CD4-positive, alpha-beta T cell (primary cell): ENCODE measurements at regions not wholly inside any gene's neighbourhood (a gene's known extent, or its start where the extent isn't known, plus 50 kb on each side); places are given as distances from the start of the nearest gene placed in this dataset.

ENCODE experiments used
- ATAC-seq: fragments of 200-7000 bp; cut with Tn5 transposase; one replicate; pipeline ENCODE4 v1.10.0; 2022; ENCODE audit warnings: mild to moderate bottlenecking; ENCODE audit not compliant: poor library complexity
- CTCF ChIA-PET: fragments of 350-600 bp; sonication (Branson Sonifier 250); formaldehyde crosslinking; loops from one replicate; lab custom pipeline; 2021; ENCODE audit warnings: antibody characterized with exemption, inconsistent platforms; lab: Charles Lee
- POLR2A ChIA-PET: fragments of 350-600 bp; sonication (Branson Sonifier 250); formaldehyde crosslinking; loops from one replicate; lab custom pipeline; 2021; ENCODE audit warnings: antibody characterized with exemption, inconsistent platforms; lab: Charles Lee
- DNase-seq, 14 experiments: peaks; one replicate each; pipeline ENCODE4 v3.0.0-alpha.2; 2013 to 2020; ENCODE audit warnings: mixed read lengths in 2 of 14
- H3K27ac ChIP-seq, 2 donors: one replicate each; pipeline versions ENCODE4 v1.5.1 to v1.7.0; 2013; ENCODE audit warnings: low read length in 2 of 2, low read depth in 1 of 2, mild to moderate bottlenecking in 1 of 2
- H3K27me3 ChIP-seq, 2 experiments: 1 replicate in 1 of 2; 2 replicates in 1 of 2; pipeline versions ENCODE4 v1.6.1 to v1.7.0; 2013; ENCODE audit warnings: low read length in 2 of 2, control low read depth in 1 of 2, mild to moderate bottlenecking in 1 of 2, moderate library complexity in 1 of 2; ENCODE audit not compliant: insufficient read depth in 2 of 2, control insufficient read depth in 1 of 2
- H3K36me3 ChIP-seq: one replicate; pipeline ENCODE4 v1.6.1; 2013; ENCODE audit warnings: low read length, control low read depth; ENCODE audit not compliant: insufficient read depth
- H3K4me1 ChIP-seq: one replicate; pipeline ENCODE4 v1.6.1; 2013; ENCODE audit warnings: low read length, control low read depth; ENCODE audit not compliant: insufficient read depth
- H3K4me3 ChIP-seq: one replicate; pipeline ENCODE4 v1.5.1; 2013; ENCODE audit warnings: mild to moderate bottlenecking, low read length, moderate library complexity
- H3K9me3 ChIP-seq, 2 experiments: 1 replicate in 1 of 2; 2 replicates in 1 of 2; pipeline versions ENCODE4 v1.6.1 to v1.7.0; 2013; ENCODE audit warnings: low read length in 2 of 2, mild to moderate bottlenecking in 2 of 2, control low read depth in 1 of 2, moderate library complexity in 1 of 2; ENCODE audit not compliant: control insufficient read depth in 1 of 2, insufficient read depth in 1 of 2
- H3K27ac Mint-ChIP-seq: one replicate; pipeline ENCODE4 v1.8.0; 2020; ENCODE audit warnings: mixed read lengths
- H3K27me3 Mint-ChIP-seq: one replicate; pipeline ENCODE4 v1.8.0; 2021; ENCODE audit warnings: mixed read lengths
- H3K36me3 Mint-ChIP-seq: one replicate; pipeline ENCODE4 v1.8.0; 2021; ENCODE audit warnings: low read depth, mixed read lengths
- H3K4me1 Mint-ChIP-seq: one replicate; pipeline ENCODE4 v1.8.0; 2021; ENCODE audit warnings: low read depth, mixed read lengths
- H3K4me3 Mint-ChIP-seq: one replicate; pipeline ENCODE4 v1.8.0; 2020; ENCODE audit warnings: mild to moderate bottlenecking, mixed read lengths
- H3K9me3 Mint-ChIP-seq: one replicate; pipeline ENCODE4 v1.8.0; 2020; ENCODE audit warnings: mixed read lengths
- CTCF ChIP-seq: fragments of 200-600 bp; IDR thresholded peaks from one replicate; pipeline ENCODE4 v1.8.0; 2022; ENCODE audit warnings: antibody characterized with exemption, mild to moderate bottlenecking
- intact Hi-C, 2 experiments: fragments of 100-400 bp; cut with DNase I in 1 of 2; cut with micrococcal nuclease in 1 of 2; formaldehyde crosslinking; loops; one replicate each; pipeline versions ENCODE4 v1.15.1 to v1.9.0; 2023 to 2025; cut with DNase I, micrococcal nuclease

- Mint-ChIP-seq H3K27me3 (peaks cover 30% of the 10 kb centered on the region), H3K36me3 (no peaks in the 10 kb centered on the region), H3K4me3 (no peak overlapping the region), H3K4me1 (no peaks in the 10 kb centered on the region), H3K9me3 (peaks cover 4% of the 10 kb centered on the region), H3K27ac (no peak overlapping the region)
- Histone ChIP-seq H3K4me3 (no peak overlapping the region), H3K36me3 (no peaks in the 10 kb centered on the region), H3K27ac (no peak overlapping the region), H3K27me3 (peaks cover 0 to 2% of the 10 kb centered on the region in 2 experiments), H3K9me3 (no peaks in the 10 kb centered on the region), H3K4me1 (no peaks in the 10 kb centered on the region)
- TF ChIP-seq CTCF, result no peak
- intact Hi-C loops, result no loop called here
- ChIA-PET CTCF (no interaction called here), POLR2A (no interaction called here)
- DNase-seq (no peak), ATAC-seq (no peak)
These were observed 165.3 kb upstream of the MCTP2 start for GRCh38 chr15:94066046-94066445.

GRCh38 chr15:94064676-94065313 is 166.6 kb upstream of the MCTP2 start:
- Mint-ChIP-seq H3K9me3 (peaks cover 4% of the 10 kb centered on the region), H3K4me1 (no peaks in the 10 kb centered on the region), H3K27ac (no peak overlapping the region), H3K36me3 (no peaks in the 10 kb centered on the region), H3K27me3 (peaks cover 27% of the 10 kb centered on the region), H3K4me3 (no peak overlapping the region)
- ChIA-PET CTCF (no interaction called here), POLR2A (no interaction called here)
- no peak for TF ChIP-seq CTCF
- H3K4me1 ChIP-seq, result no peaks in the 10 kb centered on the region
- H3K9me3 ChIP-seq, result no peaks in the 10 kb centered on the region
- H3K27ac ChIP-seq, result no peak overlapping the region
- peaks cover 0 to 2% of the 10 kb centered on the region in 2 experiments for H3K27me3 ChIP-seq
- no peaks in the 10 kb centered on the region for H3K36me3 ChIP-seq
- intact Hi-C loops, result no loop called here
- ATAC-seq (no peak), DNase-seq (no peak)
- H3K4me3 ChIP-seq, result no peak overlapping the region

- POLR2A ChIA-PET, result no interaction called here
- H3K4me3 ChIP-seq, result no peak overlapping the region
- CTCF ChIA-PET, result no interaction called here
- no peaks in the 10 kb centered on the region for H3K9me3 ChIP-seq
- Mint-ChIP-seq H3K27ac (no peak overlapping the region), H3K27me3 (peaks cover 33% of the 10 kb centered on the region), H3K9me3 (no peaks in the 10 kb centered on the region), H3K4me3 (no peak overlapping the region), H3K4me1 (no peaks in the 10 kb centered on the region), H3K36me3 (no peaks in the 10 kb centered on the region)
- intact Hi-C loops, result no loop called here
- H3K27ac ChIP-seq, result no peak overlapping the region
- ATAC-seq, result no peak
- no peak for DNase-seq
- no peaks in the 10 kb centered on the region for H3K27me3 ChIP-seq
- no peaks in the 10 kb centered on the region for H3K36me3 ChIP-seq
- TF ChIP-seq CTCF, result no peak
- H3K4me1 ChIP-seq, result no peaks in the 10 kb centered on the region
These were observed 170.3 kb upstream of the MCTP2 start for GRCh38 chr15:94061041-94061440.
